Stimulated activated CD4-positive, alpha-beta T cell treated with anti-CD3 and anti-CD28 coated beads, Interleukin-1b, Interleukin-23, amount 100 ng/mL, for 4 hours (primary cell): ENCODE measurements at regions not wholly inside any gene's neighbourhood (a gene's known extent, or its start where the extent isn't known, plus 50 kb on each side); places are given as distances from the start of the nearest gene placed in this dataset.

Experiments
- DNase-seq, 2 donors: peaks; one replicate each; pipeline ENCODE4 v3.0.0-alpha.2; 2020; ENCODE audit warnings: low read depth in 2 of 2

DNA sequence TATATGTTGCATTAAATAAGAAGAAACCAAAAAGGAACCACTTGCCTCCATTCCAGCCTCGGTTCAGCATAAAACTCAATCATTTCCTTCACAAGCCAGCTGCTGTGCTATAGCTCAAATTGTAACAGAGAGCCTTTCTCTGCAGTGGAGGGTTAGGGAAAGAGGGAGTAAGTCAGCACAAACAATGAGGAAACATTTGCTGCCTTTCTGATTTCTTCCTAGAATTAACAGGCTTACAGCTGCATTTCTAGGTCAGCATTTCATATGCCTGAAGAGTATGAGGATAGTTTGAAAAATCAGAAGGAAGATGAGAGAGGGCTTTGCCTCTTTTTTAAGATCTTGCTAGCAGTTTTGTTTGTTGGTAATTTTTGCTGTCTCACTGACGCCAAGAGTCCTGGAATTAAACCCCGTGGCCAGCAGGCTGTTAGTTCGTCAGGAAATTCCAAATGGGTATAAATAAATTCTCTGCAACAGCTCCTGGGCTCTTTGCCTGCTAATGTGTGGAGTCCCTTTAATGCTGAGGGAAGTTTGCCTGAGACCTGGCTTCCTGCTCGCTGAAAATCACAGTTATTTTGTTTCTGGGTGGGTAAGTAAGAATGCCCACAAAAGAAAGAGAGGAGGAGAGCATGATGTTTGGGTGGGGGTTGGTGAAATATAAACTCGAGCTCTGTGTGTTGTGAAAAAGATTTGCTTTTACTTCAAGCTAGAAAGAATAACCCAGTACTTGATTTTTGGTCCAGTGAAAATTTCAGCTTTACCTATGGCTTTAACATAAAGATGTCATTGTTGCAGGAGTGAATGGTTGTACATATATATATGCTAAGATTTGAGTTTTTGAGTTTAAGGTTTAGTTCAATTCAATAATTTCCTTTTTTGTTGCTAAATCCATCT lies 148.1 kb upstream of the DMRT1 start:
- DNase-seq = no peak

GRCh38 chr9:694092-694402 lies 147.4 kb upstream of the DMRT1 start:
- no peak for DNase-seq

DNA sequence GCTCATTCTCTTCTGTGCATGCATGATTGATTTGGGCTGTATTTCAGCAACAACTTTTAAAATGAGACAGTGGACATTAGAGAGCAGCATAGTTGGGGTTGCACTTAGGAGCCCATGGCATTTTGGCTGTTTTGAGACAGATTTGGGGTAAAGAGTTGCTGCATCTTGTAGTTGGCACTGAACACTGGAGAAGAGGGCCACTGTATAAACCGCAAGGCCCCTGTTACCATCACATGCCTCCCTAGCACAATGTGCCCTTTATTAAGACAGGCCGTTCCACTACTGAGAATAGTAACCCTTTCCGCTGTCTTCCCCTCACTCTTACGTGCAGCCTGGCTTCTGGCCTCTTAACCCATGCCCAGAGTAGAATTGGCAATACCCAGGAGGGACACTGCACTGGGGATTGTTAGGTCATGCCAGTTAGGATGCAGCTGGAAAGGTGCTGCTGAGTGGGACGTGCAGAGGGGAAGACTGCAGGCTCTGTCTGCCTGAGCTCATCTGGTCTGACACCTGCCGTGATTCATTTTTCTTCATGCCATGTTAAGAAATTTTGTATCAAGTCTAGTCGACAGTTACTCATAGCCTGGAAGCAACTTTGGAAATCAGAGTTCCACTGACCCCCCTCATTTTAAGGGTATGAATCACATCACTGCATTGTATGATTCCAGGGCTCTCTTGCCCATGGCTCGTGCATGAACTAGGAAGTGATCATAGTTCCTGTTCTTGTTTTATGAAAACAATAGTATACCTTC lies 146.9 kb upstream of the DMRT1 start:
- no peak for DNase-seq

GRCh38 chr9:695252-695651 lies 146.2 kb upstream of the DMRT1 start:
- DNase-seq = no peak

DNA sequence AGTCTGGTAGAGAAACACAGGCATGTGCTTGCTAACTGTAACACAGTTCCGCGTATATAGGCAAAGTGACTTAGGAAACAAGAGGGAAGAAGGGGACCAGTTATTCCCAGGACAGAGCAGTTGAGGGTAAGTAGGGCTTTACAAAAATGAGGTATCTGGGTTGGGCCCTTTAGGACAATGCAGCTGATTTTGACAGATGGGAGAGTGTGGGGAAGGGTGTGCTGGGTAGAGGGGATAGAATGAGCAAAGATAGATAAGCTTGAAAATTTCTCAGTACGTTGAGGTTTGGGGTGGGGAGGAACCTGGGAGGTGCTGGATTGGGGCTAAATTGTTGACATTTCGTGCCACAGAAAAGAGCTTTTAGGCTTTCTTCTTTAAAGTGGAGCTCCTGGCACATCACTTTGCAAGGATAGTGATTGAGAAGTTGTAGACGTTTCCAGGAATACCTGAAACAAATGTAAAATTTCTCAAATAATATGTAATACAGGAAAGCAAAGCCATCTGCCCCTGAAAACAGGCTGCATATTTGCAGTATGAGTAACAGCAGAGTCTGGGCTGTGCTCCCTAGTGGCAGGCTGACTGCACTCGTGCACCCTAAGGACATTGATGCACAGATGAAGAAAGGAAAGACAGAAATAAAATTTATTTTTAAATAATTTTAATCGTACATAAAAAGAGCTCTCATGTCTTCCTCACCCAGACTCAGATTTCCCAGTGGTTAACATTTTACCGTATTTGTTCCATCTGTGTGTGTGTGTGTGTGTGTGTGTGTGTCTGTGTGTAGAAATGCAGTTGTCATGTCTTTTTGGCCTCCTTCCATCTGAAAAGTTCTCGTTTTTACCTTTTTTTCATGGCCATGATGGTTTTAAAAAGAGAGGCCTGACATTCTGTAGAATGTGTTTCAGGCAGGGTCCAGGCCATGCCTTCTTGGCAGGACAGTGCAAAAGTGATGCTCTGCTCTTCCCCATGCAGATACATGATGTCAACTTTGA lies 144.9 kb upstream of the DMRT1 start:
- no peak for DNase-seq

- DNase-seq = no peak
Measured at GRCh38 chr9:698276-698675, 143.2 kb upstream of the DMRT1 start.

DNA sequence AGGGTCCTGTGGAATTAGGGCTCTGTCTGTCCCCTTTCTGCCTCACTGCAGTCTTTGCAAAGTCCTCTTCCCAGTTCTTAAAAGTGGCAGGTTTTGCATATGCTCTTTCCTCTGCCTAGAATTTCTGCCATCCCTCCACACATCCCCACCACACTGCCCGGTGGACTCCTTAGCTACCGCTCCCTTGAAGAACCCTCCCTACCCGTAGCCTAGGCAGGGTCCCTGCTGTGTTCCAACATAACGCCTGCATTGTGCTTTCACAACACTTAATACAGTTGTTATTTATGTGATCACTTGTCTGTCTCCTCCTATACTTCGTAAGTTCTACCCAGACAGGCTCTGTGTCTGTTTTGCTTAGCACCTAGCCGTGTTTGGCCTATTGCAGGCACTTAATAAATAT lies 142.5 kb upstream of the DMRT1 start:
- no peak for DNase-seq

GRCh38 chr9:699396-699795 lies 142.1 kb upstream of the DMRT1 start:
- no peak for DNase-seq

- no peak for DNase-seq
Measured at GRCh38 chr9:700365-701282, 140.9 kb upstream of the DMRT1 start.

- DNase-seq = no peak
Measured at GRCh38 chr9:703392-703791, 138.1 kb upstream of the DMRT1 start.

DNA sequence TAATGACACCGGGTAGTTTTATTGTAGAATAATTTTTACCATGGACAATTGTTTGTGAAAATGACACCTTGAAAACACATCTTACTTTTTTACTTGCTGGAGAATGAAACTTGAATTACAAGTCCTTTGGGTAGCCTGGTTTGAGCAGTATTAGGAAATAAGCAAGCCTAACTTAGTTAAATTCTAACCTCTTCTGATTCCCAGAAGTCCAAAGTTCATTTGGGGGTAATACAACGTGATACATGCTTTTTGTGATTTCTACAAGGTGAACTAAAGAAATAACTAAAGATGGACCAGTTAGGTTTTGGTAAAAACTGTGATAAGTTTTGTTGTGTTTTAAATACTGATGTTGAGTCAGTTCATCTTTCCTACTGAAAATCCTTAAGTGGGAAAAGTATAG lies 135.4 kb upstream of the DMRT1 start:
- no peak for DNase-seq

DNA sequence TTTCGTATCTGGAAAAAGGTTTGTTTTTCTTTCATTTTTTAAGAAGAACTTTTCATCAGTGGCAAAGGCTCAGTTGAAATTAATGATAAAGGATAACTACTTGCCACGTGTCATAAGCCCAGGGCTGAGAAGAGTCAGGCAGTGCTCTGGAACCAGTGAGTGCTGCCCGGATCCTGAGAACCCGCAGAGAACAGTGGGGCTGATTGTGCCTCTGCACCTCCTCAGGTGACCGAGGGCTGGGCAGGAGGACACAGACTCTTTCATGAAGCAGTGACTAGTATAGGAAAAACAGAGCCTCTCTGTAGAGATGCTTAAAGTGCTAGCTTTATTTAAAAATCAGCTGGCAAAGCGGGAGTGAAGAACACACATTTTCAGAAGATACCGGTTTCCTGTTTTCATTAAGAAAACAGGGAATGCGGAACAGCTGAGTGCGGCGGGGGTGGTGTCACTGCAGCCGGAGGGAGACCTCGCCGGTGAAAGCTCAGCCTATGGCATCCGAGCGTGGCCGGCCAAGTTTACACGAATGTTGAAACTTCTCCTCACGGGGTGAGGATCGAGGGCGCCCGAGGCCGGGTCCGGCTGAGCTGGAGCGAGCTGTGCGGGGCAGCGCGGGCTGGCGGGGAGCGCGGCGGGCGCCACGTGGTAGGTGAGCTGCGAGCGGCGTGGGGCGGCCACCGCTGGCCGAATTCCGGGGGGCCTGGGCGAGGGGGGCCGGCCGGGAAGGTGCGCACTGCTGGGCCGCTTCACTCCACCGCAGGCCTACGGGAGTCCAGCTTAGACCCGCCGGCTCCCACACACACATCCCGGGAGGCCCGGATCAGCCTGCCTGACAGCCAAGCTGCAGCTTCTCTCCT lies 134.7 kb upstream of the DMRT1 start:
- DNase-seq = peak in 1 of 2 donors; percentile 5

- DNase-seq = no peak
Measured at GRCh38 chr9:708182-708550, 133.3 kb upstream of the DMRT1 start.

DNA sequence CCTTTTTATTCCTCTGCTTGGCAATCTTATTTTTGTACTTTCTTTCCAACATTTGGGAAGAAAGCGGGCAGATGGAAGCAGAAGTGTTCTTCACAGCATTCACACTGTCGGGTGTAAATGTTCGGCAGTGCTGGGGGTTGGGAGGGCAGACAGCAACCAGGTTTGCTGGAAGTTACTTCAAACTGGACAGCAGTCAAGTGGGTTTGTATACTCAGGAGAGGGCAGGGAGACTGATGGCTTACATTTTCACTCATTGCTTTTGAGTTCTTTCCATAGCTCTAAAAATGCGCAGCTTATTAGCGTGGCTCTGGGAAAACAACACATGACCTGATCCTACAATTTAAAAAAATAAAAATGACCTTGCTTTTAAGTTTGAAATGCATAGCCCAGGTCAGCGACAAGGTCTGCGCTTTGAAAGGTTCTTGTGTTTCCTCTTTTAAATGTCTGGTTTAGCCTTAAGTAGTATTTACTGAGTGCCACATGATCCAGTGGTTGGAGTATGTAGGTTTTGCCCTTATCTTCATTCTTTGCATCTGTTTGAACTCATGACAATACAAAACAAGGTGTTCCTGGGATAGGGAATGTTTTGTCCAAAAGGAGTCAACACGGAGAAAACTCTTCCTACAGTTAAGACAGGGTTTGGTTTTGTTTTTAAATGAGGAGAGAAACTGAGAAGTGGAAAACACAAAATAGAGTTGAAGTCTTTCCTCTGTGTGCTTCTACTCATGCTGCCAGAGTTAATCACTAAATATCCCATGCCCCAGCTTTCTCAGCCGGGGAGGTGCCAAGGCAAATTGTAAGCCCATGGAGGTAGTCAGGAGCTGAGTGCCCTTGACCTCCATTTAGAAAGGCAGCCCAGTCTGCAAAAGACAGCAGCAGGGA lies 132.7 kb upstream of the DMRT1 start:
- no peak for DNase-seq

DNA sequence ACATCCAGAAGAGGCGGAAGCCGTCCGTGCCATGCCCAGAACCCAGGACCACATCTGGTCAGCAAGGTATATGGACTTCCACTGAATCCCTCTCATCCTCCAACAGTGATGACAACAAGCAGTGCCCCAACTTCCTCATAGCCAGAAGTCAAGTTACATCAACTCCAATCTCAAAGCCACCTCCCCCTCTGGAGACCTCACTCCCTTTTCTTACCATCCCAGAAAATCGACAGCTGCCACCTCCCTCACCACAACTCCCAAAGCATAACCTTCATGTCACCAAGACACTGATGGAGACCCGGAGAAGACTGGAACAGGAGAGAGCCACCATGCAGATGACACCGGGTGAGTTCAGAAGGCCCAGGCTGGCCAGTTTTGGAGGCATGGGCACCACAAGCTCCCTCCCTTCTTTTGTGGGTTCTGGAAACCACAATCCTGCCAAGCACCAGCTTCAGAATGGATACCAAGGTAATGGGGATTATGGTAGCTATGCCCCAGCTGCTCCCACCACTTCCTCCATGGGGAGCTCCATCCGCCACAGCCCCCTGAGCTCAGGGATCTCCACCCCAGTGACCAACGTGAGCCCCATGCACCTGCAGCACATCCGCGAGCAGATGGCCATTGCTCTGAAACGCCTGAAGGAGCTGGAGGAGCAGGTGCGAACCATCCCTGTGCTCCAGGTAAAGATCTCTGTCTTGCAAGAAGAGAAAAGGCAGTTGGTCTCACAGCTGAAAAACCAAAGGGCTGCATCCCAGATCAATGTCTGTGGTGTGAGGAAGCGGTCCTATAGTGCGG lies 130.3 kb upstream of the DMRT1 start:
- no peak for DNase-seq

DNA sequence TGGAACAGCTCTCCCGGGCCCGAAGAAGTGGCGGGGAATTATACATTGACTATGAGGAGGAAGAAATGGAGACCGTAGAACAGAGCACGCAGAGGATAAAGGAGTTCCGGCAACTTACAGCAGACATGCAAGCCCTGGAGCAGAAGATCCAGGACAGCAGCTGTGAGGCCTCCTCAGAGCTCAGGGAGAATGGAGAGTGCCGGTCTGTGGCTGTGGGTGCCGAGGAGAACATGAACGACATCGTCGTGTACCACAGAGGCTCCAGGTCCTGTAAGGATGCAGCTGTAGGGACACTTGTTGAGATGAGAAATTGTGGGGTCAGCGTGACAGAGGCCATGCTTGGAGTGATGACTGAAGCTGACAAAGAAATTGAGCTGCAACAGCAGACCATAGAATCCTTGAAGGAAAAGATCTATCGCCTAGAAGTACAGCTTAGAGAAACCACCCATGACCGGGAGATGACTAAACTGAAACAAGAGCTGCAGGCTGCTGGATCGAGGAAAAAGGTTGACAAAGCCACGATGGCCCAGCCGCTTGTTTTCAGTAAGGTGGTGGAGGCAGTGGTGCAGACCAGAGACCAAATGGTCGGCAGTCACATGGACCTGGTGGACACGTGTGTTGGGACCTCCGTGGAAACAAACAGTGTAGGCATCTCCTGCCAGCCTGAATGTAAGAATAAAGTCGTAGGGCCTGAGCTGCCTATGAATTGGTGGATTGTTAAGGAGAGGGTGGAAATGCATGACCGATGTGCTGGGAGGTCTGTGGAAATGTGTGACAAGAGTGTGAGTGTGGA lies 129.5 kb upstream of the DMRT1 start:
- no peak for DNase-seq

DNA sequence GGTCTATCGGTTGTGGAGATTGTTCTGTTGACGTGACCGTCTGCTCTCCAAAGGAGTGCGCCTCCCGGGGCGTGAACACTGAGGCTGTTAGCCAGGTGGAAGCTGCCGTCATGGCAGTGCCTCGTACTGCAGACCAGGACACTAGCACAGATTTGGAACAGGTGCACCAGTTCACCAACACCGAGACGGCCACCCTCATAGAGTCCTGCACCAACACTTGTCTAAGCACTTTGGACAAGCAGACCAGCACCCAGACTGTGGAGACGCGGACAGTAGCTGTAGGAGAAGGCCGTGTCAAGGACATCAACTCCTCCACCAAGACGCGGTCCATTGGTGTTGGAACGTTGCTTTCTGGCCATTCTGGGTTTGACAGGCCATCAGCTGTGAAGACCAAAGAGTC lies 128.9 kb upstream of the DMRT1 start:
- DNase-seq = no peak
